ENCODE measurements at regions not wholly inside any gene's neighbourhood (a gene's known extent, or its start where the extent isn't known, plus 50 kb on each side); places are given as distances from the start of the nearest gene placed in this dataset.

DNA sequence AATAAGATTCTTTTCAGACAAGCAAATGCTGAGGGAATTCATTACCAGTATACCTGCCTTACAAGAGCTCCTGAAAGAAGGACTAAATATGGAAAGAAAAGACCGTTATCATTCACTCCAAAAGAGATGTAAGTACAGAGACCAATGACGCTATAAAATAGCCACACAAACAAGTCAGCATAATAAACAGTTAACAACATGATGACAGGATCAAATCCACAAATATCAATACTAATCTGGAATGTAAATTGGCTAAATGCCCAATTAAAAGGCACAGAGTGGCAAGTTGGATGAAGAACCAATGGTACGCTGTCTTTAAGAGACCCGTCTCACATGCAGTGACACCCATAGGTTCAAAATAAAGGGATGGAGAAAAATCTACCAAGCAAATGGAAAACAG, 349.6 kb upstream of the MPDZ start:
- no peak for DNase-seq

GRCh38 chr9:13628526-13628925, 349.0 kb upstream of the MPDZ start:
- DNase-seq, result no peak

DNA sequence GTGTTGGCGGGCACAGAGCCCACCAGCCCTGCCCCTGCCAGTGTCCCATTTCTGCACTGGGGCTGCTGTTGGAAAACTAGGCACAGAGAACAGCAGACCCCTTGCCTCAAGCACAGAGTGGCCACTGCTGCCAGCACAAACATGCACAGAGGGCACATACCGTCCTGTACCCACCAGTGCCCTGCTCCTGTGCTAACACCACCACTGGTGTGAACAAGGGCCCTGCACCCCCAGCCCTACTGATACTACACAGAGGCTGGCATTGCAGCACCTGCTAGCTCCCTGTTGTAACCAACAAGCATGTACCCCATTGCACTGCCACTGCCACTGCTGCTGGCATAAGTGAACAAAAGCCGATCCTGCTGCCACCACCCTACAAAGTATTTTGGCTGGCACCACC, 348.0 kb upstream of the MPDZ start:
- no peak for DNase-seq

DNA sequence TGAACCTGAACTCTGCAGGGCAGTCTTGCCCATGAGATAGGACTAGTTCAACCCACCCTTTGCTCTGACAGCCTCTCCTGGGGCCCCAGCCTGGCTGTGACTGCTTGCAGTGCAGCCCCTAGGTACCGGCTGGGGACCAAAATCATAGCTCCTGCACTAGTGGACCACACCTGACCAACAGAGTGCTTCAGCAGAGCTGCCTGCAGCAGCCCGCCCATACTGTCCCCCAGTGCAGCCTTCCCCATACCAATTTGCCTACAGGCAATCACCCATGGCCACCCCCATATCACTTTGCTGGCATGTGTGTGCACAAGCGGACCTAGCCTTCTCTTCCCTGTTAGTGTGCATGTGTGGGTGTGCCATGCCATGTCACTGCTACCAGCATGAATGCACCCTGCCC, 347.6 kb upstream of the MPDZ start:
- DNase-seq, result no peak

GRCh38 chr9:13626601-13627000, 347.1 kb upstream of the MPDZ start:
- no peak for DNase-seq

DNA sequence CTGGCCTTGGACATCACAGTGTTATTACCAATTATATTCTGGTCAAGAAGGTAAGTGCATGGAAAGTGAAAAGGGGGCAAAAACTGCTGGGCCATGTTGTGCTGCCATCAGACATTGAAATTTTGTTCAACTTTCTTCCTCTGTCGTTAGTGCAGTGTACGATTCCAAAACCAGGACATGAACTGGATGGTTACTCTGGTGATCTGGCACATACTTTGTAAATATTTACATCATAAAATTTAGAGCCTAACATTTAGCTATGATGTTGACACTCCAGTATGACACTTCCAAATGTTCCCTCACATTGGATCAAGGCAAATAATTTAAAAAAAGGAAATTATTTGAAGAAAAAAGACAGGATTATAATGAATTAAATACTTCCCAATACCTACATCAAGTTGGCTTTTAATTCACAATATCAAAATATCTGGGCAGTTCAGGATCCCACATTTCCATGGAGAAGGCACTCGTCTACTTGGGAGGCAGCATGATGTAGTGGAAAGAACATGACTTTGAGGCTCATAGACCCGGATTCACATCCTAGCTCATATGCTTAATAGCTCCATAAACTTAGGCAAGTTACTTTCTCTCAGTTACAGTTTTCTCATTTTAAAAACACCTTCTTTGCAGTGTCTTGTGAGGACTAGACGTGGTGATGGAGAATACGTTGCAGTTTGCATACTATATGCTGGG, 342.5 kb upstream of the MPDZ start:
- DNase-seq, result no peak

GRCh38 chr9:13616491-13617035, 337.1 kb upstream of the MPDZ start:
- DNase-seq, result no peak

DNA sequence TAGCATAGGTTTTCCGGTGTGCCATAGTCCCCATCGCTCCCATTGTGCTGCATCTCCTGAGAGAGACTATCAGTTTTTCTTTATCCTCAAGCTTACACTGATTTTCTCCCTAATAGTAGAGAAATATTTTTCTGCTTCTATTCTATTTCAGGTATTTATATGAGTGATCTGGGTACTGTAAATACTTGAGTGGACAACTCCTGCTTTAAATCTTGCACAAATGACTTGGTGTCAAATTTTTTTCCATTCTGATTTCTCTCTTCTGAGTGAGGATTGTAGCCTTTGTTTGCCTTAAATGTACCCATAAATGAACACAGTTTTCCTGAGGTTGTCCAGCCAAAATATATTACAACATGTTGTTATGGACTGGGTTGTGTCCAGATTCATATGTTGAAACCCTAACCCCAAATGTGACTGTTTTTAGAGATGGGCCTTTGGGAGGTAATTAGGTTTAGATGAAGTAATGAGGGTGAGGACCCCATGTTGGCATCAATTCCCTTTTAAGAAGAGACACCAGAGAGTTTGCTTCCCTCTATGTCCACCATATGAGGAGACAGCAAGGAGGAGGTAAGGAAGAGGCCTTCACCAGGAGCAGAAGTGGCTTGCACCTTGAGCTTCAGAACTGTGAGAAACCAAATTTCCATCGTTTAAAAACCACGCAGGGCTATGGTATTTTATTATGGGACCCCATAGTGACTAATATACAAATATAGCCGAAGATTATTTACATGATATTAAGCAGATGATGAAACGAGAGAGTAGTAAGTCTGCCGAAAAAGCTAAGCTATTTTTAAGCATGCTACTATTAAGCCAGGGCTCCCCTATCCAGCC, 336.4 kb upstream of the MPDZ start:
- DNase-seq, result no peak

GRCh38 chr9:13614060-13614459, 334.6 kb upstream of the MPDZ start:
- no peak for DNase-seq

DNA sequence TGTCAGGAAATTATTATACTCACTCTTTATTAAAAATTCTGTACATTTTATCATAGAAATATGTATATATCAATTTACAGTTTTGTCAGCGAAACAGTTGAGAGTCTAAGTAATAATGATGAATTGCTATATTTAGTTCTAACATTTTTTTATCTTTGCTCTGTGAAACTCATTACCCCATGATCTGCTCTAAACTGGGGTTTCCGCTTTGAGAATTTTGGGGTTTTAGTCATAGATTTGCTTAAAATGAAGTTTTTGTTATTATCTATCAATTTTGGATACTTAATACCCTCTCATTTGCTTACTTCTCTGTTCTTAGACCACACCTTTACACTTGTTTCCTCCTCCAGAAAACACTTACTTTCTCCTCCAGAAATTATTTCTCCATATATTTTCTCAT, 333.8 kb upstream of the MPDZ start:
- DNase-seq, result no peak

GRCh38 chr9:13608451-13608850, 329.0 kb upstream of the MPDZ start:
- DNase-seq, result no peak

GRCh38 chr9:13607481-13608441, 328.3 kb upstream of the MPDZ start:
- no peak for DNase-seq

DNA sequence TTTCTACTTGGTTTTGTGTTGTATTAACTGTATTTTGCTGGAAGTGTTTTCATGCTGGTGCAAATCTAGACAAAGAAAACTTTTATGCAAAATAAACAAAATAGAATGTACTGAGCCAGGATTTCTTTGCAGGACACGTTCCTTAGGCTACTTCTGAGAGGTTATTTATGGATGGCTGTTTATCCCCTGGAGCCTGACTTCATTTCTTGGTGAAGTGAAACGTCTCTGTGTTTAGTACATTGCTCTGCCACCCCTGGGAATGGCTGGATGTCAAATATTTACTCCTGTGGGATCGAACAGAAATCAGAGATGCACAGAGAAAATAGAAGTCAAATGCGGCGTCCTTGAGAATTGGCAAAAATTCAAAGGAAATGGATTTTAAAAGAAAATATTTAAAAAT, 327.1 kb upstream of the MPDZ start:
- no peak for DNase-seq

- no peak for DNase-seq
Measured at GRCh38 chr9:13603921-13604320, 324.4 kb upstream of the MPDZ start.

DNA sequence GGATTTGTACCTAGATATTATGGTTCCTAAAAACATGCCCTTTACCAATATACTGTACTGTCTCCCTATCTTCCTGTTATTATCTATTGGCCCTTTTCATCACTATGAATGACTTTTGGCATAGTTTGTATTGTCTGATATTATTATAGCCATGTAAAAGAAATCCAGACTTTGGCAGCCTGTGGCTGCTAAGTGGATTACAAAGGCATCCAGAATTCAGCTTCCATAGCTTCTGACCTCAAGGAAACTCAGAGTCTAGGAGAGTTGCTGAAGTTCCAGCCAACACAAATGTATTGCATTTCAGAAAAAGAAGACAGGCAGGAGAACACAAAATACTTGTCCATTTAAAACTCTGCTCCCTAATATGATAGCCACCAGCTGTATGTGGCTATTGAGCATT, 319.2 kb upstream of the MPDZ start:
- no peak for DNase-seq

DNA sequence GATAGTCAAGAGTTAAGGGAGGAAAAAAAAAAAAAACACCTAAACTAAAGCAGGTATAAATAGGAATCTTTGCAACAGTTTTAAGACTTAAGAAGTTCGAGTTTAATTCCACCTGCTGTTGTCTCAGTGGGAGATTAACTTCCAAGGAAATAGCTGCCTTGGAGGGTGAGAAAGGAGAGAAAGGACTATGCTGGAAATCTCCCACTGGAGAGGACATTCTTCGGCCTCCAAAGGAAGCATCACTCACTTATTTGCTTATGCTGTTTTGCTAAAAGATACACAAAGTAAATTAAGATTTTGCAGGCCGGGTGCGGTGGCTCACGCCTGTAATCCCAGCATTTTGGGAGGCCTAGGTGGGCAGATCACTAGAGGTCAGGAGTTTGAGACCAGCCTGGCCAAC, 317.9 kb upstream of the MPDZ start:
- no peak for DNase-seq

GRCh38 chr9:13597004-13597403, 317.5 kb upstream of the MPDZ start:
- no peak for DNase-seq

GRCh38 chr9:13596383-13596970, 317.0 kb upstream of the MPDZ start:
- no peak for DNase-seq

DNA sequence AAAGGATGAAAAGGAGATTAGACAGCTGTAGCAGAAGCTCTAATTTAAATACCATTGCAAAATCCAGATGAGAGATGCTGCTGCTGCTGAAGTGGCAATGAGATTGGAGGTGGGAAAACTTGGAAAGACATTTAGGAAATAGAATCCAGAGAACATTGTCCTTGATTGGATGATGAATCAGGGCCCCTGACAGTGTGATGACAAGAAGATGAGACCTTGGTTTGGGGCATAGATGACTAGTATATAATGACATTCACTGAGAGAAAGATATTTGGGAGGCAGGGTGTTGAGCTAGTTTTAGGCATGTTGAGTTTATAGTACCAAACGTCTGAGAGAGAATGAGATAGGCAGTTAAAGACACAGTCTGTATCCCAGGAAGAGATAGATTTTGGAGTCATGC, 311.5 kb upstream of the MPDZ start:
- DNase-seq, result no peak

GRCh38 chr9:13589034-13589737, 309.7 kb upstream of the MPDZ start:
- DNase-seq, result no peak

GRCh38 chr9:13588151-13589033, 308.9 kb upstream of the MPDZ start:
- DNase-seq, result no peak
